Bone marrow (tissue), 2 donors: ENCODE measurements at regions not wholly inside any gene's neighbourhood (a gene's known extent, or its start where the extent isn't known, plus 50 kb on each side); places are given as distances from the start of the nearest gene placed in this dataset.
"Not testable (repeated sequence)": the region's sequence is repeated elsewhere in the genome, so short reads cannot be mapped to it uniquely, and the experiment has no call there.

Experiments used
- DNase-seq, 2 donors: peaks; one replicate each; lab custom pipeline; 2025; lab: John Stamatoyannopoulos, UW

DNA sequence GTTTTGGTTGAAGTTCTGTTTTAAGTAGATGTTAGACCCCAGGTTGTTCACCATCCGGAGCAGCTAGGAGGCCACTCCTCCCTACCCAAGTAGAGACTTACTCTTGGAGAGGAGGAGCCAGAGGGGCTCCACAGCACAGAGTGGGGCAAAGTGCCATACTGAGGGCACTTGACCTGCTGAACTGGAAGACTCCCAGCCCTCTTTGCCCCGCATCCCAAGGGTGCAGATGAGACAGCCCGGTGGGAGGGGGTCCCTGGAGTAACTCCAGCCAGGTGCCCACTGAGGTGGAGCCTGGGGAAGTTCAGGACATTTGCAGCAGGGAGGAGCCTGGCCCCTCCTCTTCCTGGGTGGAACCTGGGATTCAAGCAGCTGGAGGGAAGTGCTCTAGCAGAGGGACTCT lies 102.1 kb upstream of the GPR6 start:
- DNase-seq = no peak

DNA sequence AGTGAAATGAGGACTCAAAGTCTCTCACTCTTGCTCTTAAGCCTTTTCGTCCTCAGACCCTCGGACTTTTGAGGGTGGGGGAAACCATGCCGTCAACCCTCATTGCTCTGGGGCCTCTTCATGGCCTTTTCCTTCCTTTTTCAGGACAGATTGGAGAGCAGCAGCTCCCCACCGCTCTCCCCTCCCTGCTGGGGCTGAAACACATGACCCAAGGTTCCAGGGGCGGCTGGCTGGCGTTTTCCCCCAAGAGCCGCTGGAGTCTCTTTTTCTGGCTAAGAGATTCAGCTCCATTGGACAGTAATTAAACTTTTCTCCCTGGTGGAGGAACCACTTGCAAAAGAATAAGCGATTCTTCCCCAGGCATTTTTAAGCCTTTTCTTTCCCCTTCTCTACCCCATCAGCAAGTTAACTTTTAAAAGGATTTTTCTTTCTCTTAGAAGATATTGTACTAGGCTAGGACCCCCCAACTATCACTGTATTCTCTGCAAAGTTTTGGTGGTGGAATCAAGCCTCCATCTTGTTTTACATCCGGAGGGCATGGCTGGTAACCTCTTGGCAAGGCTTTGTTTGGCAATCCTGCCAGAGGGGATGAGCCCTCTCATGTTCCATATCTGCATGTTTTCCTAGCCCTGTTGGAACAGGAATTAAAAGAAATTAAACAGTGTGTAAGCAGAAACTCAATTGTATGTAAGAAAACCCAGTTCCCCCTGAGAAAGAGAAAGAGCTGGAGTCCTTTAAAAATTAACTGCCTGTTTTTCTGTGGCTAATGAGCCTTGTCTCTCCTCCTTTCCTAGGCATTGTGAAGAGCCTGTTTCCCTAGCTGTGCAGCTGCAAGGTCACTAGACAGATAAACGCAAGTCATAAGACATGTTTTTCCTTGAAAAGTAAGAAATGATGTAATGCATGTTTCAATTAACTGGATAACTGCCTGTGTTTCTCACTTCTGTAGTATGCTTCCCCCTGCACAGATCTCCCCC lies 100.8 kb upstream of the GPR6 start:
- no peak for DNase-seq

DNA sequence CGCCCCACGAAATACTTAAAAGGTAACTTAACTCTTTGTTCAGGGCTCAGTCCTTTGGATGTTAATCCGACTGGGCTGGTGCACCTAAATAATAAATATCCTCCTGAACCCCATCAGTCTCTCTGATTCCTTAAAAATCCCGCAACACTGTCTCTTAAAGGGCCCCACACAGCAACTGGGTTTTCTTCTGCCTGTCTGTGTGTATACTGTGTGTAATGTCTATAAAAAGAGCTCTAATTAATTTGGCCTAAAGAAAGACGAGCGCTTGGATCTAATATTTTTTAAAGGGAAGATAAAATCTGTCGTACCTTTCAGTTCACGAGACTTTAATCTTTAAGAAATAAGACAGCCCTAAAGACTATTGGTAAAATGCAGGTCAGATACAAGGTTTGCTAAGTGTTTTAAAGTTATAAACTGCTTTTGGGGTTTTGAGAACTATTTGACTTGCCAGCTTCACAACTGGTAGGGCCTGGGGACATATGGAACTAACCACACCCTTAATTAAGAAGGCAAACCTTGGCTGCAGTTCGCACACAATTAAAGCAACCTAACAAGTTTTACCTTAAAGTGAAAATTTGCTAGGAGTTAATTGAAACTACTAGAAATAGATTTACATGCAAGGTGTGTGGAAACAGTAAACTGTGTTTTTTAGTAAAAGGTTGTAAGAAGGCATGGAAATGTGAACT lies 100.0 kb upstream of the GPR6 start:
- not testable (repeated sequence) for DNase-seq

DNA sequence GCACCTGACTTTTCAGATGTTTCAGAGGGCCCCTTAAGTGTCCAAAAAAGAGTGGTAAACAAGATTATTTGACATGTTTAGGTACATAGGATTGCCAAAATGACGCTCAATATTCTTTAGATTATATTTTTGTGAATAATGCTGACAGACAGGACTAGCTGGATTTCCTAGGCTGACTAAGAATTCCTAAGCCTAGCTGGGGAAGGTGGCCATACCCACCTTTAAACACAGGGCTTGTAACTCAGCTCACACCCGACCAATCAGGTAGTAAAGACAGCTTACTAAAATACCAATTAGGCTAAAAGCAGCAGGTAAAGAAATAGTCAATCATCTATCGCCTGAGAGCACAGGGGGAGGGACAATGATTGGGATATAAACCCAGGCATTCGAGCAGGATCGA lies 99.0 kb upstream of the GPR6 start:
- DNase-seq = not testable (repeated sequence)

DNA sequence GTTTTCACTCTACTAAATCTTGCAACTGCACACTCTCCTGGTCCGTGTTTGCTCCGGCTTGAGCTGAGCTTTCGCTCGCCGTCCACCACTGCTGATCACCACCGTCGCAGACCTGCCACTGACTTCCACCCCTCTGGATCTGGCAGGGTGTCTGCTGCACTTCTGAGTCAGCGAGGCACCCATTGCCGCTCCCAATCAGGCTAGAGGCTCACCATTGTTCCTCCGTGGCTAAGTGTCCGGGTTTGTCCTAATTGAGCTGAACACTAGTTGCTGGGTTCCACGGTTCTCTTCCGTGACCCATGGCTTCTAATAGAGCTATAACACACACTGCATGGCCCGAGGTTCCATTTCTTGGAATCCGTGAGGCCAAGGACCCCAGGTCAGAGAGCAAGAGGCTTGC lies 98.6 kb upstream of the GPR6 start:
- DNase-seq = no peak

DNA sequence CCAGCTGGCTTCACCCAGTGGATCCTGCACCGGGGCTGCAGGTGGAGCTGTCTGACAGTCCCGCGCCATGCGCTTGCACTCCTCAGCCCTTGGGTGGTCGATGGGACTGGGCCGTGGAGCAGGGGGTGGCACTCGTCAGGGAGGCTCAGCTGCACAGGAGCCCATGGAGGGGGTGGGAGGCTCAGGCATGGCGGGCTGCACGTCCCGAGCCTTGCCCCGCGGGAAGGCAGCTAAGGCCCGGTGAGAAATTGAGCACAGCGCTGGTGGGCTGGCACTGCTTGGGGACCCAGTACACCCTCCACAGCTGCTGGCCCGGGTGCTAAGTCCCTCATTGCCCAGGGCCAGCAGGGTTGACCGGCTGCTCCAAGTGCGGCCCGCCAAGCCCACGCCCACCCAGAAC lies 97.0 kb upstream of the GPR6 start:
- not testable (repeated sequence) for DNase-seq

DNA sequence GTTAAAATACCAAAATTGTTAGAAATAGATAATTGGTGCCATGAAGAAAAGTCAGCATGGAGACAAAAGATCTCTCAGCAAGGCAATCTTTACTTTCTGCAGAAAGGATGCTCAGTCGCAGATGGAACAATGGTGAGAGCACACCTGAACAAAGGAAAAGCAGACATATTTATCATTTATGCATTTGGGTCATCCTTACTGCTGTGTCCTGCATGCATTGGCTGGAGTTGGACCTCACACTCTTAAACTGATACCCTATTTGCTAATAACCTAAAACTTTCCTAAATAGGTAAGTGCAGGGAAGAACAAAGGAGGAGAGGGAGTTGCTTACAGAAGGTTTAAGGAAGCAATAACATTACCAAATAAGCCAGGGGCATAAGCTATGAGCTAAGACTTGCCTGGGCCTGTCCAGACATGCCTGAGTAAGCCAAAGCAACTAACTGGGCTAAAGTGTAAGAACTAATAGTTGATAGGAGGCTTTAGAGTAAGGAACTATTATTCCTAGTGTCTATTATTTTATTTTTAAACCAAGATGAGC lies 96.1 kb upstream of the GPR6 start:
- DNase-seq = not testable (repeated sequence)

DNA sequence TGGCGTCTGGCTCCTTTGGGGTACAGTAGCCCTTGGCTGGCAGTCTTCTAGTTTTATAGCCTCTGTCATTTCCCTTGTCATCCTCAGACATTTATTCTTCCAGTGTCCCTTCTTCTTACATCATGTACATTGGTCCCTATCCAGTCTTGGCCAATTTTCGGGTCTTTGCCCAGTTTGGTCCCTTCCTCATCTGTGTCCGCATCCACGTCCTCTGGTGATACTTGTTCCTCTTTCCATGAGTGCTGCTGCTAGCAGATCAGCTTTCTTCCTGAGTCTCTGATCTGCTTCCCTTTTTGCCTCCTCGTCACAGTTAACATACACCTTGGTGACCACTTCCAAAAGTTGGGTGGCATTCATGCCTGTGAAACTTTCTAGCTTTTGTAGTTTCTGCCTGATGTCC lies 86.2 kb upstream of the GPR6 start:
- DNase-seq = peak in 1 of 2 donors; percentile 18

DNA sequence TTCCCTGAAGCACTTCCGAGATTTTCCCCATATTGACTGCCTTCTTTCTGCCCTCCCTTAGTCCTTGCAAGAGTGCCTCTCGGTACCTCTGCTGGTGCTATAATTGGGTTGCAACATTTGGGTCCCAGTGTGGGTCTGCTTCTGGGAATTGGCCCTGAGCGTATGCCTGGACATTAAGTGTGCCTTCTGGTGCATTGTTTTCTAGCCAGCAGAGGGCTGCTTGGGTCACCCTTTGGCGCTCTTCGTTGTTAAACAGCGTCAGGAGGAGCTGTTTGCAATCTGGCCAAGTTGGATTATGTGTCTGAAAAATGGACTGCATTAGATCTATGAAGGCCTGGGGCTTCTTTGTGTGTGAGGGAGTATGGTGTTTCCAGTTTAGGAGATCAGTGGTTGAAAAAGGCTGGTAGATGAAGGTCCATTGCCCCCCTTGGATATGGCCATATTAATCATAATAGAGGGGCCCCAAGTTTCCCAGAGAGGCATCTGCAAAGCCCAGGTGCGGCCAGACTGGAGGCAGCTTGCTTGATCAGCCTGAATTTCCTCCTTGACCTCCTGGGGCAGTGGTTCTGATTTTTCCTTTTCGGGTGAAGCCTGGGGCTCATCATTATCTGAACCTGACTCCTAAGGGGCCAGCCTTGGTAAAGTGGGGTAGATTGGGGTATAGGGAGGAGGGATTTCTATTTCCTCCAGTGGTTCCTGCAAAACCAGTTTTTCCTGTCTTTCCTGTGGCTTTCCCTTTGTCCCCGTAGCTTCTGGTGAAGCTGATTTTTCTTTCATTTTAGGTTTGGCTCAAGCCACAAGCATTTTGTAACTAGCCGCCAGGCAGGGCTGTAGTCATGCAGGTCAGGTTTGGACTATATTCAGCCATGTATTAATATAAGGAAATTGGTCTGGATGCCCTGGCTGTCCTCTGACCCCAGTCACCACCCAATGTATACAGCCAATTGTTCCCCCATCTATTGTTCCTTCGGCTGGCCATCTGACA lies 85.4 kb upstream of the GPR6 start:
- DNase-seq = no peak

DNA sequence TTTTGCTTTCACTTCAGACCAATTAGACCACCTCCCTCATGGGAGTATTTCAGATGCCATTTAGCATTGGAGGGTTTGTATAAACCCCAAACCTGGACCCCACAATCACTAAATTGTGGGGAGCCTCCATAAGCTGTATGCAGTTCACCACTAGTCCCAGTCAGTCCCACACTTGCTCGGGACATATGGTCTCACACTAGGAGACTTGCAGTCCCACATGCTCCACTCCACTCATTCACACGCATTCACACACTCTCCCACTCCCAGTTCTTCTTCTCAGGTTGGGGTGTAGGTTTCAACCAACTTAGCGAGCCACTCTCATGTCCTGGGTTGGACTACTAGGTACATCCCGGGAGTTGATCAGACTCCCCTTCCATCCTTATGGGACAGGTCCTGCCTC lies 84.5 kb upstream of the GPR6 start:
- DNase-seq = no peak

DNA sequence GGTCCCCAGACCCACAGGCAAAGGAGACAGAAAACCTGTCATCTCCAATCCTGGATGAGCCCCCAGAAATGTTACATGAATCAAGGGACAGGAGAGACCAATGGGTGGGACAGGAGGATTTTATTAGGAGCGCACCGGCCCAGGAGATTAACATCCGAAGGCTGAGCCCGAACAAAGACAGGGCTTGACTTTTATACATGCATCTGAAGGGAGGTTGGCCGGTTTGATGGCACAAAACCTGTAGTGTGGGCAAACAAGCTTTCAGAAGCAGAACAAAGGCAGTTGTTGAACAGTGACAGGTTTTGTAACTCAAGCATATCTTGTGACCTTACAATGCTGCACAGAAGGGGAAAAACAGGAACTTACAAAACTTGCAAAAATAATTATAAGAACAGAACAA lies 83.9 kb upstream of the GPR6 start:
- peak in 1 of 2 donors; percentile 36 for DNase-seq

DNA sequence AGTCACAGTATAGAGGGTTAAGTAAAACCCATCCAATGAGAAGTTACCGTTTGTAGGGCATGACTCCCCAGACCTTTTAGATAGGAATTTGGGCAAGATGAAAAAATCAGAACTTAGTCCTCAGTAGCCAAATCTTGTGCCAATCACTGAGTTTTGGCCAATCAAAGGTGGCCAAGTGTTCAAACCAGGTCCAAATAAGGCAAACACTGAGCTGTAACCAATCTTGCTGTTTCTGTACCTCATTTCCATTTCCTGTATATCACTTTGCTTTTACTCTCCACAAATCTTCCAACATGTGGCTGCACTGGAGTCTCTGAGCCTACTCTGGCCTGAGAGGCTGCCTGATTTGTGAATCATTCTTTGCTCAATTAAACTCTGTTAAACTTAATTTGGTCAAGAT lies 81.8 kb upstream of the GPR6 start:
- no peak for DNase-seq

DNA sequence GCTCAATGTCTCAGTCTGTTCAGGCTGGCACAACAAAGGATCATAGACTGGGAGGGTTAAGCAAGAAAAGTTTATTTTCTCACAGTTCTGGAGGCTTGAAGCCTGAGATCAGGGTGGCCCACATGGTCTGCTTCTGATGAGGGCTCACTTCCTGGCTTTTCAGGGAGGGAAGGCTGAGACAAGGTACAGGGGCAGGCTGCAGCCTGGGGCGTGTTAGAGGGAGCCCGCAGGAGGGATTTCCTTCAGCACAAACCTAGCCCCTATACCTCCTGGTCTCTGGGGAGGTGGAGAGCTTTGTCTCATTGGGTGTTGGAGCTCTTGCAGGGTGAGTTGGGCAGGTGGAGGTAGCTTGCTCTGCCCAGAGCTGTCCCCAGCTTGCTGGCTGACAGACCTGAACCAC lies 81.1 kb upstream of the GPR6 start:
- DNase-seq = no peak

DNA sequence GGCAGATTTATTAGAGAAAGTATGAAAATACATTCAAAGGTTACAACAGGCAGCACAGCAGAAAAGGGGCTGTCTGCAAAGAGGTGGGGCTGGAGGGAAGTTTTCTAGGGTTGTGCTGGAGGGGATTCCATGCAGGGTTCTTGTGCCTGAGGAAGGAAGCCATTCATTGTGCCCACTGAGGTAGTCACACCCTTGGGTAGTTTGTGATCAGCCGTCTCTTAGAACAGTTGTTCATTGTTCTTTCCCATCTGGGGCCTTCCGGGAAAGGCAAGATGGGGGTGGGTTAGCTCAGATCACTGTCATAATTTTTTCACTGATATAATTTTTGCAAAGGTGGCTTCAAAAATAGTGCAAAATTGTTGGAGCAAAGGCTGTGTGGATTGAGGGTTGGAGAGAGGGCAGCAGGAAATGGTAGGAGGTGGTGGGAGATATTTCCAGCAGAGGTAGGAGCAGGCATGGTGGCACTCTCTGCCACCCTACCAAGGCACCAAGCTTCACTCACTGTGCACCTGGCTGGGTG lies 80.5 kb upstream of the GPR6 start:
- no peak for DNase-seq

DNA sequence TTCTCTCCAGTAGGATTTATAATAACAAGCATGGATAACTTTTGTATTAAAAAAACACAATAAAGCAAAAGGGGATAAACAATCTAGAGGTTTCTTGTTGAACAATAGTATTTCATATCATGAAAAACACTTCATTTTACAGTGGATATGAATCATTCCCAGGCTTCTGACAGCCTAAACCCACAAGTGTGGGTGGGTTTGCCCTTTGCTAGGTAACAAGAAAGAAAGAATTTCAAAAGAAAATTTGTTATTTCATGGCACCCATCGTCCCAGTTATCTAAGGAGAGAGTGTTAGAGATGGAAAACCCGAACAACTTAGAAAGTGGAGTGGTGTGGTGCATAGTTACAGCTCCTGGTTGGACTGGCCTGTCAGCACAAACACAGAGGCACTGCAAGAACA lies 76.1 kb upstream of the GPR6 start:
- no peak for DNase-seq

DNA sequence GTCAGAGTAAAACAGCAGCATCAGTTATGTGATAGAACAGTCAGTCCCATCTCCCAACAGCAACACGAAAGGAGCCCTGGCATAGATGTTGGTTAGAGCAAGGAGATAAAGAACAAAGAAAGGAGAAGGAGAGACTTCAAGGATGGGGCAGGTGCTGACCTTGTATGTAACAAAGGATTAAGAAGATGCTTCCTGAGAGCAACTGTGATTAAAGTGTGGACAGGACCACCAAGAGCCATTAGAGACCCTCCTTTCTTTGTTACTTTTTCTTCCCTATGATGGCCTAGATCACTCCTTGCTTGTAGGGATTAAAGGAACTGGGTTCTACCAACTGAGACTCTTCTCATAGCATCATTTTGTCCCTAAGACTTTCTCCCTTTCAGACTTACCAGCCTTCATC lies 75.2 kb upstream of the GPR6 start:
- no peak for DNase-seq

DNA sequence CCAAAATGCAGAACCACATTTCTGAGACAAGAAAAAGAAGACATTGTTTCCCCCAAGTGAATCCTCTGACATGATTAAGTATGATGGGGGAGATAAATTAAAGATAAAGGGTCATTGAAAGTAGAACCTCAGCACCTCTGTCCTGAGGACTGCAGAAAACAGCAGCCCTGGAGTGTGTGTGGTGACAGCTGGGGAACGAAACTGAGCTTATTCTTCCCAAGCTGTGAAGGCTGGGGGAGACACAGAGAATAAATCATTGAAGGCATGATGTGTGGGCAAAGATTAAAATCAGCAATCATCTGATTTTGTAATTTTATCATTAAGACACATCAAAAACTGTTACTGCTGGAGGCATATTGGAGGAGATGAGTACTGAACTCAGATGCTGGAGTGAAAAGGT lies 67.5 kb upstream of the GPR6 start:
- DNase-seq = no peak

DNA sequence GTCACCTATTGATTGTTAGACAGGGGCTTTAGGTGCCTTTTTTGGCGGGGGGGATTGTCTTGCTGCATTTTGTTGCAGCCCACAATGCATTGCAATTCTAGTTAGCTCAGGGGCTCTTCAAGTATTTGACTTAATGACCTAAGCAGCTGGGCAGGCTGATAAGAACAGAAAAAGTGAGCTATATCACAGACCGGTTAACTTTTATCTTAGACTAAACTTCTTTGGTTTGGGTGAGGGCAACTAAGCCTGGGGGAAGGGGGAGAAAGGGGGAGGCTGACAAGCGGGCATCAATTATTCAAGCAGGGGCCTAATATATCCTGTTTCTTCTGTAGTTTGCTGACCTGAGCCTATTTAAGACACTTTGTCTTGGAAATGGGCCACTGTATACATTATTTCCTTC lies 66.0 kb upstream of the GPR6 start:
- no peak for DNase-seq

DNA sequence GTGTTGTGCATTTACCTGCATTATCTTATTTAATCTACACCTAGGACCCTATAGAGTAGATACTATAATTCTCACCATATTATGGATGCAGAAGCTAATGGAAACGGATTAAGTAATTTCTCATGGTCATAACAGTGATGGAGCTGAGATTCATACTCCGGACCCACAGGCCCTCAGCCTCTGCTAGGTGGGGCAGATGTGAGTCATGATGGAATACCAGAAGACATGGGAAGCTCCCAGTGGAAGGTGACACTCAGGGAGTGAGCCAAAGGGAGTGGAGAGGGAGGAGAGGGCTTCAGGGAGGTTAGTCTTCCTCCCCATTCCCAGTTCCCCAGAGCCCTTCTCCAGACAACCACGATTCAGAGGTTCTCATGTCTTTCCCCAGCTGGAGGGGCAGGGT lies 65.2 kb upstream of the GPR6 start:
- no peak for DNase-seq

DNA sequence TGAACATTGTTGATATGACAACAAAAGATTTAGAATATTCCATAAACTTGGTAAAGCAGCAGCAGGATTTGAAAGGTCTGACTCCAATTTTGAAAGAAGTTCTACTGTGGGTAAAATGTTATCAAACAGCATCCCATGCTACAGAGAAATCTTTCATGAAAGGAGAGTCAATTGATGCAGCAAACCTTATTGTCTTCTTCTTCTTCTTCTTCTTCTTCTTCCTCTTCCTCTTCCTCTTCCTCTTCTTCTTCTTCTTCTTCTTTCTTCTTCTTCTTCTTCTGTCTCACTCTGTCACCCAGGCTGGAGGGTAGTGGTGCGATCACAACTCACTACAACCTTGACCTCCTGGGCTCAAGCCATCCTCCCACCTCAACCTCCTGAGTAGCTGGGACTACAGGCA lies 62.4 kb upstream of the GPR6 start:
- not testable (repeated sequence) for DNase-seq

DNA sequence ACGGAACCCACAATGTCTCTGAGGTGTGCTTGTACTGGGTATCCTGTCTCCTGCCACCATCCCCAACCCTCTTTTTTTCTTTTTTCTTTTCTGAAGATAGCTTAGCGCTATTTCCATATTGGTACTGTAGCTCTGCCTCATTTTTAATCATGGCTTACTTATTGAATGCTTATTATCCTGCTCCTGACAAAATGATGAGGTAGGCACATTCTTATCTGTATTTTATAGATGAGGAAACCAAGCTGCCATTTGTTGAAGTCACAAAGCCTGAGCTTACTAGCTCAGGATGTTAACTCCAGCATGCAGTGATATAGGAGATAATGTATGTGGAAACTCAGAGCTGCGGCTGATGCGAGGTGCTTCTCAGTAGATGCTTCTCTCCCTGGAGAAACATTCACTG lies 61.4 kb upstream of the GPR6 start:
- DNase-seq = no peak

DNA sequence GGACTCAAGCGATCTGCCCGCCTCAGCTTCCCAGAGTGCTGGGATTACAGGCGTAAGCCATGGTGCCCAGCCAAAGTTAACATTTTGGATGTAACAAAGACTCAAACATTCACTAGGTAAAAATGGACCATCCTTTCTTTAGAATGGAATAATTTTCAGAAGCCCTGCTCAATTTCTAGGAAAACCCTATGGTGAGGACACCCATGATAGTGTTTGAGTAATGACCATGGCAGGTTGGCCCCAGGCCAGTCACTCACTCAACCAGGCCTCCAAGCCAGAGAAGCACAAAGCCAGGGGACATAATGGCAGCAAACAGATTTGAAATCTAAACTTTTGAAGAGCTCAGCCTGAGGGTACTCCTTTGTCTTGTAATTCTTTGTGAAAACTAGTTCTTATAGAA lies 59.9 kb upstream of the GPR6 start:
- DNase-seq = no peak
